ENCODE measurements at regions not wholly inside any gene's neighbourhood (a gene's known extent, or its start where the extent isn't known, plus 50 kb on each side); places are given as distances from the start of the nearest gene placed in this dataset.

GRCh38 chr2:873651-874580 lies 76.7 kb upstream of the SNTG2 start:
- no peak for TF ChIP-seq CTCF (IDR thresholded peaks at IDR 0.05; ENCODE audit: poor library complexity)
- TF ChIP-seq EZH2 (IDR thresholded peaks at IDR 0.05; ENCODE audit: borderline replicate concordance), result no peak

Measured in hepatocyte (in vitro differentiated cells).